H1 (cell line): ENCODE measurements at regions not wholly inside any gene's neighbourhood (a gene's known extent, or its start where the extent isn't known, plus 50 kb on each side); places are given as distances from the start of the nearest gene placed in this dataset.

Experiments
- EP300 ChIP-seq, 2 experiments: IDR thresholded peaks; 1 replicate in 1 of 2; 2 replicates in 1 of 2; pipeline ENCODE4 v1.6.1; 2011 to 2012; ENCODE audit warnings: low read depth in 2 of 2, low read length in 2 of 2, mild to moderate bottlenecking in 2 of 2, borderline replicate concordance in 1 of 2, inconsistent platforms in 1 of 2, moderate library complexity in 1 of 2

DNA sequence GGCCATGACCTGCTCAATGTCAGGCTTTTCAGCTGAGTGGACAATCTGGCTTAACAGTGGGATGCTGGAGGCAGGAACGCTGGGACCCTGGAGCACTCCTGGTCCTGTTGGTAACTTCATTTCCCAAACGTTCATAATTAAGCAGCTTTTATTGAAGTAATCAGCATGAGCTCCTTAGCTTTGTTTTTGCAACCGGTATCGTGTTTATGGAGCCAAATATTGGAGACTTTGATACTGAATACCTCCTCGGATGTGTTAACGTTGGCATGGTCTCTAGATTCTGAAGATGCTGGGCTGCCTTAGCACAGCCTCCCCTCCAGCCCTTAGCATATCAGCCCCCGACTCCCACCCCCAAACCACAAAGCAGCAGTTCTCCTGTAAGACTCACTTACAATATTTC is 60.7 kb downstream of the OSR1 start (continued):
- no peak for TF ChIP-seq EP300 (IDR thresholded peaks at IDR 0.05; ENCODE audit: borderline replicate concordance in 1 of 2, low read depth in 2 of 2, low read length in 2 of 2)
